GM18868 (cell line): ENCODE measurements at regions not wholly inside any gene's neighbourhood (a gene's known extent, or its start where the extent isn't known, plus 50 kb on each side); places are given as distances from the start of the nearest gene placed in this dataset.
"Not testable (repeated sequence)": the region's sequence is repeated elsewhere in the genome, so short reads cannot be mapped to it uniquely, and the experiment has no call there.

Experiments
- ATAC-seq: cut with Tn5 transposase; IDR thresholded peaks from one replicate; pipeline ENCODE4 v1.9.1; 2021; ENCODE audit warnings: mild to moderate bottlenecking, moderate library complexity; ENCODE audit not compliant: unreplicated experiment

- ATAC-seq = no peak
Measured at GRCh38 chr5:125429498-125429897, 683.1 kb upstream of the ZNF608 start.

- ATAC-seq = no peak
Measured at GRCh38 chr5:125433457-125433856, 687.0 kb upstream of the ZNF608 start.

- ATAC-seq = no peak
Measured at GRCh38 chr5:125439243-125439642, 692.8 kb upstream of the ZNF608 start.

GRCh38 chr5:125440905-125441304 lies 694.5 kb upstream of the ZNF608 start:
- ATAC-seq = no peak

- ATAC-seq = no peak
Measured at GRCh38 chr5:125446986-125447385, 700.5 kb upstream of the ZNF608 start.

- no peak for ATAC-seq
Measured at GRCh38 chr5:125450771-125451170, 704.3 kb upstream of the ZNF608 start.

GRCh38 chr5:125451622-125452021 lies 705.2 kb upstream of the ZNF608 start:
- ATAC-seq = no peak

- ATAC-seq = no peak
Measured at GRCh38 chr5:125452991-125453390, 706.6 kb upstream of the ZNF608 start.

GRCh38 chr5:125455041-125455440 lies 708.6 kb upstream of the ZNF608 start:
- no peak for ATAC-seq

- not testable (repeated sequence) for ATAC-seq
Measured at GRCh38 chr5:125456005-125456404, 709.6 kb upstream of the ZNF608 start.

GRCh38 chr5:125457617-125458016 lies 711.2 kb upstream of the ZNF608 start:
- no peak for ATAC-seq

GRCh38 chr5:125458949-125459348 lies 712.5 kb upstream of the ZNF608 start:
- not testable (repeated sequence) for ATAC-seq

GRCh38 chr5:125461641-125462072 lies 715.2 kb upstream of the ZNF608 start:
- ATAC-seq = no peak

- no peak for ATAC-seq
Measured at GRCh38 chr5:125463466-125464092, 717.1 kb upstream of the ZNF608 start.

- no peak for ATAC-seq
Measured at GRCh38 chr5:125464847-125465432, 718.5 kb upstream of the ZNF608 start.

- no peak for ATAC-seq
Measured at GRCh38 chr5:125465703-125466102, 719.3 kb upstream of the ZNF608 start.

- no peak for ATAC-seq
Measured at GRCh38 chr5:125467222-125467621, 720.8 kb upstream of the ZNF608 start.

GRCh38 chr5:125470280-125470902 lies 724.0 kb upstream of the ZNF608 start:
- no peak for ATAC-seq

- ATAC-seq = no peak
Measured at GRCh38 chr5:125476901-125477585, 730.6 kb upstream of the ZNF608 start.

- ATAC-seq = no peak
Measured at GRCh38 chr5:125477586-125477975, 731.1 kb upstream of the ZNF608 start.

- no peak for ATAC-seq
Measured at GRCh38 chr5:125478599-125478998, 732.2 kb upstream of the ZNF608 start.

- ATAC-seq = no peak
Measured at GRCh38 chr5:125480911-125481310, 734.5 kb upstream of the ZNF608 start.
